ENCODE measurements at regions not wholly inside any gene's neighbourhood (a gene's known extent, or its start where the extent isn't known, plus 50 kb on each side); places are given as distances from the start of the nearest gene placed in this dataset.

DNA sequence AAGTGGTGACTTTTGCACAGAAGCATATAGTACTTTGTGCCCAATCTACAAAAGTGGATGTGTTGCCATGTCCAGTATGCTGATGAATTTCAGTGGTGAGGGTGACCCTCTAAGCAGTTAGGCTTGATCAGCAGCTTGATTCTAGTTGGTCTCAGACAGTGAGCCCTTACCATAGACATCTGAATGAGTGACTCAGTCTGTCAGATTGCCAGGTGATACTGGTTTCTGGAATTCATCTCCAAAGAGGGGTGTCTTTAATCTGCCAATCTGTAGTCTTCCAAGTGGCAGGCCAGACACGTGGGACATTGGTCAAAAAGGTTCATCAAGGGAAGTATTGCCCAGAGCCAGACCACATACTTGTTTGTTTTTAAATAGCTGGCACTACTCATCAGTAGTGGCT, 187.4 kb upstream of the SLC16A7 start:
- no peak for DNase-seq (ENCODE audit: low read depth)
- no peak overlapping the region for H3K4me3 ChIP-seq (ENCODE audit: low read depth, low read length)
- no peak for TF ChIP-seq CTCF (IDR thresholded peaks at IDR 0.05; ENCODE audit: low read depth, low read length, missing control alignments)

DNA sequence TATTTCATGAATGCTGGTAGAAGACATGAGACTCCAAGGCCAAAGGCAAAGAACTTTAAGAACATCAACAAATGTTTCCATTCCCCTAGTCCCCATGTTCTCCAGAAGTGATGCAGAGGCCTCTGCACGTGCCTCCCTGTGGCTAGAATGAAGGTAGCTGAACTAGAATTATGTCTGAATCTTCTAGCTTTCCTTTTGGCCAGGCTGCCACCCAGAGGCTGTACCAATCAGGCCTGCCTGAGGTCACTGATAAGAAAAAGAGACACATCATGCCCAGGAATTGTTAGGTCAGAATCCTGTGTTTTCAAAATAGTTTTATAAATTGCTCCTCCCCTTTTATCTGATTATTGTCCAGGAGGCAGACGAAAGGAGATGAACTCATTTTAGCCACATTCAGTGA, 188.0 kb upstream of the SLC16A7 start:
- H3K4me3 ChIP-seq (ENCODE audit: low read depth, low read length) = no peak overlapping the region
- no peak for TF ChIP-seq CTCF (IDR thresholded peaks at IDR 0.05; ENCODE audit: low read depth, low read length, missing control alignments)
- no peak for DNase-seq (ENCODE audit: low read depth)

DNA sequence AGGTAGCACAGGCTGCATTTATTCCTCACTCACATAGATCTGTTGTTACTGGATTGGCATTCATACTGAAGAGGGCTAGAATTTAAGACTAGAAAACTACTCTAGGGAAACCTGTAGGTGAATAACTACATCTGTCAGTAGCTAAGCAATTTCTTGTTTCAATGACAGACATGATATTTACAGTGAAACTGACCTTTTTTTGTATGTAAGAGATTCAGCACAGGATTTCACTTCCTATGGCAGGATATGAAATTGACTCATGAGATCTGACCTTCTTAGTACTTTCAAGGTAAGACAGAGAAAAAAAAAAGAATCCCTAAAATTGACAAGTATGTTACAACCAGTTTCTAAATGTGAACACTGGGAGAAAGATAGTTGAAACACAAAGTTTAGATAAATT, 189.8 kb upstream of the SLC16A7 start:
- H3K4me3 ChIP-seq (ENCODE audit: low read depth, low read length) = no peak overlapping the region
- DNase-seq (ENCODE audit: low read depth) = peak; percentile 51
- no peak for TF ChIP-seq CTCF (IDR thresholded peaks at IDR 0.05; ENCODE audit: low read depth, low read length, missing control alignments)

- no peak overlapping the region for H3K4me3 ChIP-seq (ENCODE audit: low read depth, low read length)
- no peak for DNase-seq (ENCODE audit: low read depth)
- TF ChIP-seq CTCF (IDR thresholded peaks at IDR 0.05; ENCODE audit: low read depth, low read length, missing control alignments) = no peak
Observed at GRCh38 chr12:59404109-59404650, 191.6 kb upstream of the SLC16A7 start.

DNA sequence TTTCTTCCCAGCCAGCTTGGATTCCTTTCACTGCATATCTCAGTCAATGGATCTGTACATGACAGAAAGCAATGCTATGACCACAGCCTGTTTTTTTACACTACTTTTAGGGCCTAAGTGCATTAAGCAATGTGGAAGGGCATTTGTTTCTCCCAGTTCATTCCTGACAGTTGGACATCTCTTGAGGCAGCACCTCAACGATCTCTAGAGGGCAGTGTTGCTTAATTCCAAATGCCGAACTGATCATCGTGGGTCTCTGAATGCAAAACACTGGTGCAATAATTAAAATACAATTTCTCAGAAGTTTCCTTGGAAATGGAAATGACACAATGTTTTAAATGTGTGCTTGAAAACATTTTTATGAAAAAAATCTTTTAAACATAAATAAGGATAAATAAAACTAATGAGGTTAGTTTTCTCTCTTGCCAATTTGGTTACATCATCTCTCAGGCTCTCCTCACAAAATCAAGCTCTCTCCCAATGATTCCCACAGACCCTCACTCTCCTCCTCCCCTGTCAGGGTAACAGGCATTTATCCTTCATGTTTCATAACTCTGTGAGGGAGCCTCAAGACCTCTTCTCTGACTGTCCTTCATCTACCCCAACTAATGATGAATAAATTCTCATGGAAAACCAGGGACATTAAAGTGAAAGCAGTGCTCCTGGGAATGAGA, 192.4 kb upstream of the SLC16A7 start:
- peak; percentile 10 for DNase-seq (ENCODE audit: low read depth)
- TF ChIP-seq CTCF (IDR thresholded peaks at IDR 0.05; ENCODE audit: low read depth, low read length, missing control alignments) = peak; percentile 74
- no peak overlapping the region for H3K4me3 ChIP-seq (ENCODE audit: low read depth, low read length)

GRCh38 chr12:59401862-59402261, 194.0 kb upstream of the SLC16A7 start:
- no peak for DNase-seq (ENCODE audit: low read depth)
- H3K4me3 ChIP-seq (ENCODE audit: low read depth, low read length) = no peak overlapping the region
- no peak for TF ChIP-seq CTCF (IDR thresholded peaks at IDR 0.05; ENCODE audit: low read depth, low read length, missing control alignments)

DNA sequence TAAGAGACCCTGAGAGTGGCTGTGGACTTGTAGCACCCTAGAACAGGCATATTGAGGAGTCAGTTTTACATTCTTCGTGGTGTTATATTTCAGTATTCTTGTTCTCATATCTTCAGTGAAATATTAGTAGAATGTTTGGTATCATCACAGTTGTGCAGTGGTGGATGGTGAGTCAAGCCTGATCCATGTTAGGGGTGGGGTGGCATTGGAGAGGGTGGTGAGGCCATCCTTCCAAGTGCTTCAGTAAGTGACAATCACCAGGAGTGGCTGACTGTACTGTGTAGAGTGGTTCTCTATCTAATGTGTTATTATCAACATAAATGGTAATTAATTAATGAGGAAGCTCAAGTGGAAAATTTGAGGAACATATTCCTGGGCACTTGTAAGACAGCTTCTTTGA, 197.7 kb upstream of the SLC16A7 start:
- DNase-seq (ENCODE audit: low read depth) = no peak
- H3K4me3 ChIP-seq (ENCODE audit: low read depth, low read length) = no peak overlapping the region

More for the DNA sequence above, 197.7 kb upstream of the SLC16A7 start:
- no peak for TF ChIP-seq CTCF (IDR thresholded peaks at IDR 0.05; ENCODE audit: low read depth, low read length, missing control alignments)
